AG09319 (cell line): ENCODE measurements at regions not wholly inside any gene's neighbourhood (a gene's known extent, or its start where the extent isn't known, plus 50 kb on each side); places are given as distances from the start of the nearest gene placed in this dataset.
"Not testable (repeated sequence)": the region's sequence is repeated elsewhere in the genome, so short reads cannot be mapped to it uniquely, and the experiment has no call there.

Experiments
- DNase-seq: peaks from one replicate; pipeline ENCODE4 v3.0.0-alpha.2; 2010; ENCODE audit warnings: low read depth; ENCODE audit errors: extremely low read depth
- TF ChIP-seq, protein P1 (sequence below): IDR thresholded peaks from 2 replicates; pipeline ENCODE4 v1.5.1; 2011; ENCODE audit warnings: low read depth, mild to moderate bottlenecking, inconsistent platforms, low read length, moderate library complexity

DNA sequence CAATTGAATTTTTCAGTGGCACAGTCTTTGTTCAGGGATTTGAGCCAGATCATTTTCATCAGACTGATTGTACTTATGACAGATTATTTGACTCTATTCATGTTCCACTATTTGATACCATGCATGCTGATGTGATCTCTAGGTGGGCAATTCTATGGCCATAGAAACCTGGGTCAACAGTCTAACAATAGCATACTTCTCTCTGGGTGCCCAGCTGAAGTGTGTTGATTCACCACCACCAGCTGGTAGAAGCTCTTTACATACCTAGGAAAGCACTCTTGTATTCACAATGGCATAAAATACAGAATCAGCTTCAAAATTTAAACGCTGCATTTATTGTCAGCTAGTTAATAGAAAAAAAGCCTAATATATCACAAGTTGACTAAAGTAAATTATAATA lies 90.2 kb upstream of the TMTC2 start:
- DNase-seq, result no peak
- TF ChIP-seq, protein P1, sequence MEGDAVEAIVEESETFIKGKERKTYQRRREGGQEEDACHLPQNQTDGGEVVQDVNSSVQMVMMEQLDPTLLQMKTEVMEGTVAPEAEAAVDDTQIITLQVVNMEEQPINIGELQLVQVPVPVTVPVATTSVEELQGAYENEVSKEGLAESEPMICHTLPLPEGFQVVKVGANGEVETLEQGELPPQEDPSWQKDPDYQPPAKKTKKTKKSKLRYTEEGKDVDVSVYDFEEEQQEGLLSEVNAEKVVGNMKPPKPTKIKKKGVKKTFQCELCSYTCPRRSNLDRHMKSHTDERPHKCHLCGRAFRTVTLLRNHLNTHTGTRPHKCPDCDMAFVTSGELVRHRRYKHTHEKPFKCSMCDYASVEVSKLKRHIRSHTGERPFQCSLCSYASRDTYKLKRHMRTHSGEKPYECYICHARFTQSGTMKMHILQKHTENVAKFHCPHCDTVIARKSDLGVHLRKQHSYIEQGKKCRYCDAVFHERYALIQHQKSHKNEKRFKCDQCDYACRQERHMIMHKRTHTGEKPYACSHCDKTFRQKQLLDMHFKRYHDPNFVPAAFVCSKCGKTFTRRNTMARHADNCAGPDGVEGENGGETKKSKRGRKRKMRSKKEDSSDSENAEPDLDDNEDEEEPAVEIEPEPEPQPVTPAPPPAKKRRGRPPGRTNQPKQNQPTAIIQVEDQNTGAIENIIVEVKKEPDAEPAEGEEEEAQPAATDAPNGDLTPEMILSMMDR, result no peak

DNA sequence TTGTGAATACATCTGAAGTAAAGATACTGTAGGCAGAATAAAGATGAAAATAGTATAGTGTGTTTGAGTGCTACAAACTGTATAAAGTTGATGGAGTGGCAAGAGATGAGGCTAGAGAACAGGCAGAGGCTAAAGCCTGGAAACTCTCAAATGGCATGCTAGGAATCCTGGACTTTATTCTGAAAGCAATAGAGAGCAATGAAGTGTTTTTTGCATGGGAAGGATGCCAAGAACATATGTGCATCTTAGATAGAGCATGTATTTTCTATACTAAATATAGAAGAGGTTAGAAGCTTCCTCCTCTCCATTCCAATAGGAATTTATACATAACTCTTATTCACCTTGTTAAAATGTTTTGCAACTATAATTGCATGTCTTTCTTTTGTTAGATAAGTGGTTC lies 86.3 kb upstream of the TMTC2 start:
- no peak for DNase-seq
- TF ChIP-seq, protein P1, result no peak

DNA sequence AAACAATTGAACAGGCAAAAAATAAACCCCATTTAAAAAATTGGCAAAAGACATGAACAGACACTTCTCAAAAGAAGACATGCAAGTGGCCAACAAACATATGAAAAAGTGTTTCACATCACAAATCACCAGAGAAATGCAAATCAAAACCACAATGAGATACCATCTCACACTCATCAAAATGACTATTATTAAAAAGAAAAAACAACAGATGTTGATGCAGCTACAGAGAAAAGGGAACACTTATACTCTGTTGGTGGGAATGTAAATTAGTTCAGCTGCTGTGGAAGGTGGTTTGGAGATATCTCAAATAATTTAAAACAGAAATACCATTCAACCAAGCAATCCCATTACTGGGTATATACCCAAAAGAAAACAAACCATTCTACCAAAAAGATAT lies 83.1 kb upstream of the TMTC2 start:
- DNase-seq, result not testable (repeated sequence)

DNA sequence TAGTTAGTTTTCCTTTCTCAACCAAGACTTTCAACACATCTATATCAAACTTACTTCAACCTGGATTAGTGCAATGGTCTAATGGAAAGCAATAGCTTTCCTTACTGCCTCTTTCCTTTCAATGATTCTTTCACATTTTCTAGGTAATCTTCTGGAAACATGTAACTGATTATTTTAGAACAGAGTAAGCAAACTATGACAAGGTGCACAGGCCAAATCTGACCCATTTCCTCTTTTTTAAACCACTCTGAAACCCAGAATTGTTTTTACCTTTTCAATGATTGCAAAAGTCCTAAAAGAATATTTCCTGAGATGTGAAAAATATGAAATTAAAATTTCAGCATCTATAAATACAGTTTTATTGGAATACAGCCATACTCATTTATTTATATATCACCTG lies 81.6 kb upstream of the TMTC2 start:
- TF ChIP-seq, protein P1, result no peak
- no peak for DNase-seq

DNA sequence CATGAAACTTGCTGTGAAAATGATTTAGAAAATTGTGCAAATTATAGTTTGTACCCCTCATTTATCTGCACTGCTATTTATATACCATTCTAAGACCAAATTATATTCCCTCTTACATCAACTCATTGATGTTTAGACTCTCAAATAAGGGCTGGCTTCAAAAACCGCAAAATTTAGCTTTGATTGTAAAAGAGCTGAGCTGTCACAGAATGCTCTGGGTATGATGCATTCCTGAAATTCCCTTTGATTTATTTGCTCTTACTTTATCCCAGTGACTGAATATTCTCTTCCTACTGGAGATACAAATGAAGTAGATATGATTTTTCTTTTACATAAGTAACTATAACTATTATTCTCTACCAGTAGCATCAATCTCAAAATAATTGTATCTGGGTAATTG lies 78.0 kb upstream of the TMTC2 start:
- no peak for DNase-seq
- TF ChIP-seq, protein P1, result no peak

DNA sequence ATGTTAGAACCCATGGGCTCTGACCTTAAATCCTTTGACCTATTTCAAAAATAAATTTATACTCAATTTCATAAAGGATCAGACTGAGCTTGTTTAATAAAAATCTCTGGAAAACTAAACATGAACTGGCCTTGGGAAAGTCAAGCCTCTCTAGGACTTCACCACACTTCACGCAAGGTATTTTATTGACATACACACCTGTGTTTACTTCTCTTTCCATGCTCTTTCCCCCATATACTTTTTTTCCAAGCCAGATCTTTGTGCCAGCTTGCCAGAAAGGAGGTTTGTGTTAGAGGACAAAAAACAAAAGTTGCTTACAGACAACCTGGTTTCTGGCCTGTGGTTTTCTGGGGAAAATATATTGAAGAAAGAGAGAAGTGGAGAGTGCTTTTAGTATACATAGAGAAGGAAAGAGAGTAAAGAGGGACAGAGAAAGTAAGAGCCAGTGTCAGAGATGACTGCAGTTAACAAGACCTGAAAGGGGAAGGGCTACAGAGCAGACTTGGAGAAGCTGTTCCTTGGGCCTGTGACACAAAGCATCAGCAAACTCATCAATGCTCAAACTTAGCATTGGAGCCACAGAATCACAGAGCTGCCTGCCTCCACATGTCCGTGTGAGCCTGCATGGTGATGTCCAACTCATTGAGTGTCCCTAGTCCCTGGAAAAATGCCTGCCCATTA lies 77.3 kb upstream of the TMTC2 start:
- TF ChIP-seq, protein P1, result no peak
- DNase-seq, result no peak

DNA sequence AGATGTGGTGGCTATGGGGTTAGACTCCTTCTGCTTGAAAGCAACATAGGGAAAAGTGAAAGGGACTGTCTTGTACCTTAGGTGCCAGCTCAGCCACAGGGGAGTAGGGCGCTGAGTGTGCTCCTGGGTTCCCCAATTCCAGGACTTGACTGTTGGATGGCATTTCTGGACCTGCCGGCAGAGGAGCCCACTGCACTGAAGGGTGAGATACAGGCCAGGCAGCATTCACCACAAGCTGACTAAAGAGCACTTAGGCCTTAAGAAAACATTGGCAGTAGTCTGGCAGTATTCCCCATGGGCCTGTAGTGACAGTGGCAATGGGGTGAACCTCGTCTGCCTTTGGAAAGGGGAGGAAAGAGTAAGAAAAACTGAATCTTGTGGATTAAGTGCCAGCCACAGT lies 67.1 kb upstream of the TMTC2 start:
- DNase-seq, result no peak
- TF ChIP-seq, protein P1, result no peak

DNA sequence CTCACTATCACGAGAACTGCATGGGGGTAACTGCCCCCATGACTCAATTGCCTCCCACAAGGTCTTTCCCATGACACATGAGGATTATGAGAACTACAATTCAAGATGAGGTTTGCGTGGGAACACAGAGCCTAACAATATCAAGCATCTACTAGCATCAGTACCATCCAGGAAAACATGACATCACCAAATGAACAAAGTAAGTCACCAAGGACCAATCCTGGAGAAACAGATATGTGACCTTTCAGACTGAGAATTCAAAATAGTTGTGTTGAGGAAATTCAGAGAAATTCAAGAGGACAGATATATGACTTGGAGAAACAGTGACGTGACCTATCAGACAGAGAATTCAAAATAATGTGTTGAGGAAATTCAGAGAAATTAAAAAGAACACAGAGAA lies 65.8 kb upstream of the TMTC2 start:
- TF ChIP-seq, protein P1, result no peak
- no peak for DNase-seq
